ENCODE measurements at regions not wholly inside any gene's neighbourhood (a gene's known extent, or its start where the extent isn't known, plus 50 kb on each side); places are given as distances from the start of the nearest gene placed in this dataset.
"Not testable (repeated sequence)": the region's sequence is repeated elsewhere in the genome, so short reads cannot be mapped to it uniquely, and the experiment has no call there.

- Histone ChIP-seq H3K4me3 (no peak overlapping the region), H3K36me3 (peaks cover 5% of the 10 kb centered on the region), H3K27ac (no peak overlapping the region), H3K4me2 (no peak overlapping the region), H4K20me1 (ENCODE audit: low read depth) (no peaks in the 10 kb centered on the region), H3K27me3 (no peaks in the 10 kb centered on the region), H2AFZ (replicated peaks) (no peak overlapping the region), H3K79me2 (ENCODE audit: low read depth) (no peaks in the 10 kb centered on the region), H3K9me3 (ENCODE audit: low read depth) (peaks cover 10% of the 10 kb centered on the region), H3K9ac (no peak overlapping the region), H3F3A (ENCODE audit: low read depth) (no peaks in the 10 kb centered on the region), H3K4me1 (no peaks in the 10 kb centered on the region)
- Mint-ChIP-seq H3K27ac (no peak overlapping the region), H3K9me3 (peaks cover 16% of the 10 kb centered on the region), H3K27me3 (ENCODE audit: insufficient read depth, low read depth) (peaks cover 7% of the 10 kb centered on the region), H3K4me3 (no peak overlapping the region), H3K36me3 (no peaks in the 10 kb centered on the region), H3K4me1 (no peaks in the 10 kb centered on the region)
- TF ChIP-seq CTCF (IDR thresholded peaks at IDR 0.05) (no peak), EZH2 (IDR thresholded peaks at IDR 0.05) (no peak), EZH2phosphoT487 (IDR thresholded peaks at IDR 0.05) (no peak)
- DNase-seq (ENCODE audit: low spot score): no peak
Observed at GRCh38 chr9:78424299-78424698, 127.4 kb downstream of the PSAT1 start.

- Histone ChIP-seq H3K4me2 (no peak overlapping the region), H3K9me3 (ENCODE audit: low read depth) (peaks cover 10% of the 10 kb centered on the region), H4K20me1 (ENCODE audit: low read depth) (no peaks in the 10 kb centered on the region), H3K36me3 (peaks cover 5% of the 10 kb centered on the region), H3K27me3 (no peaks in the 10 kb centered on the region), H3K4me1 (no peaks in the 10 kb centered on the region), H2AFZ (replicated peaks) (no peak overlapping the region), H3K4me3 (no peak overlapping the region), H3K27ac (no peak overlapping the region), H3F3A (ENCODE audit: low read depth) (no peaks in the 10 kb centered on the region), H3K79me2 (ENCODE audit: low read depth) (no peaks in the 10 kb centered on the region), H3K9ac (no peak overlapping the region)
- Mint-ChIP-seq H3K9me3 (peaks cover 31% of the 10 kb centered on the region), H3K36me3 (peaks cover 5% of the 10 kb centered on the region), H3K4me1 (no peaks in the 10 kb centered on the region), H3K27ac (no peak overlapping the region), H3K4me3 (no peak overlapping the region), H3K27me3 (ENCODE audit: insufficient read depth, low read depth) (peaks cover 13% of the 10 kb centered on the region)
- TF ChIP-seq EZH2 (IDR thresholded peaks at IDR 0.05) (no peak), CTCF (IDR thresholded peaks at IDR 0.05) (no peak), EZH2phosphoT487 (IDR thresholded peaks at IDR 0.05) (no peak)
- no peak for DNase-seq (ENCODE audit: low spot score)
Observed at GRCh38 chr9:78428640-78429039, 131.7 kb downstream of the PSAT1 start.

GRCh38 chr9:78430387-78430786 lies 133.5 kb downstream of the PSAT1 start:
- Histone ChIP-seq H4K20me1 (ENCODE audit: low read depth) (no peaks in the 10 kb centered on the region), H3K9ac (no peak overlapping the region), H2AFZ (replicated peaks) (no peak overlapping the region), H3K27me3 (no peaks in the 10 kb centered on the region), H3K36me3 (peaks cover 5% of the 10 kb centered on the region), H3K4me1 (no peaks in the 10 kb centered on the region), H3K4me2 (no peak overlapping the region), H3K79me2 (ENCODE audit: low read depth) (no peaks in the 10 kb centered on the region), H3K4me3 (no peak overlapping the region), H3K9me3 (ENCODE audit: low read depth) (peaks cover 10% of the 10 kb centered on the region), H3K27ac (no peak overlapping the region), H3F3A (ENCODE audit: low read depth) (no peaks in the 10 kb centered on the region)
- peaks cover 34% of the 10 kb centered on the region for H3K9me3 Mint-ChIP-seq
- peaks cover 12% of the 10 kb centered on the region for H3K36me3 Mint-ChIP-seq
- H3K4me1 Mint-ChIP-seq: peaks cover 3% of the 10 kb centered on the region
- peaks cover 16% of the 10 kb centered on the region for H3K27me3 Mint-ChIP-seq (ENCODE audit: insufficient read depth, low read depth)
- TF ChIP-seq EZH2 (IDR thresholded peaks at IDR 0.05): no peak
- no peak for TF ChIP-seq CTCF (IDR thresholded peaks at IDR 0.05)
- TF ChIP-seq EZH2phosphoT487 (IDR thresholded peaks at IDR 0.05): no peak
- H3K4me3 Mint-ChIP-seq: no peak overlapping the region
- no peak overlapping the region for H3K27ac Mint-ChIP-seq
- DNase-seq (ENCODE audit: low spot score): no peak

GRCh38 chr9:78431039-78431438 lies 134.1 kb downstream of the PSAT1 start:
- not testable (repeated sequence) for H3K4me3 ChIP-seq; H3K36me3 ChIP-seq; H3K27me3 ChIP-seq; H3K4me1 Mint-ChIP-seq; H3K27ac ChIP-seq; H3K4me2 ChIP-seq; H3K4me1 ChIP-seq; H4K20me1 ChIP-seq (ENCODE audit: low read depth); DNase-seq (ENCODE audit: low spot score); H3K9me3 ChIP-seq (ENCODE audit: low read depth); H2AFZ ChIP-seq (replicated peaks); H3K27ac Mint-ChIP-seq; H3F3A ChIP-seq (ENCODE audit: low read depth); H3K9ac ChIP-seq; H3K79me2 ChIP-seq (ENCODE audit: low read depth); H3K4me3 Mint-ChIP-seq
- Mint-ChIP-seq H3K36me3 (peaks cover 12% of the 10 kb centered on the region), H3K27me3 (ENCODE audit: insufficient read depth, low read depth) (peaks cover 13% of the 10 kb centered on the region), H3K9me3 (peaks cover 34% of the 10 kb centered on the region)
